ENCODE measurements at regions not wholly inside any gene's neighbourhood (a gene's known extent, or its start where the extent isn't known, plus 50 kb on each side); places are given as distances from the start of the nearest gene placed in this dataset.

- no peak overlapping the region for H3K9ac ChIP-seq (ENCODE audit: low read length)
- H3K9me3 ChIP-seq (ENCODE audit: low read length), result no peaks in the 10 kb centered on the region
- TF ChIP-seq EP300 (conservative IDR thresholded peaks at IDR 0.05; ENCODE audit: poor library complexity, severe bottlenecking) (no peak), TAF1 (IDR thresholded peaks at IDR 0.05; ENCODE audit: low read depth) (no peak), MXI1 (conservative IDR thresholded peaks at IDR 0.05; ENCODE audit: poor library complexity, severe bottlenecking) (no peak), REST (IDR thresholded peaks at IDR 0.05; ENCODE audit: borderline replicate concordance) (no peak), CTCF (IDR thresholded peaks at IDR 0.05; ENCODE audit: poor library complexity, severe bottlenecking) (no peak), RAD21 (conservative IDR thresholded peaks at IDR 0.05) (no peak), POLR2AphosphoS5 (IDR thresholded peaks at IDR 0.05) (no peak), SMC3 (conservative IDR thresholded peaks at IDR 0.05; ENCODE audit: poor library complexity) (no peak), EZH2 (IDR thresholded peaks at IDR 0.05; ENCODE audit: borderline replicate concordance, insufficient read depth, low read length, poor library complexity, severe bottlenecking) (no peak)
- H3K4me3 ChIP-seq (ENCODE audit: low read length), result no peak overlapping the region
- H3F3A ChIP-seq (ENCODE audit: insufficient read depth, low read length, poor library complexity, severe bottlenecking), result no peaks in the 10 kb centered on the region
- no peak overlapping the region for H3K4me2 ChIP-seq (ENCODE audit: low read length)
- no peaks in the 10 kb centered on the region for H3K79me2 ChIP-seq (replicated peaks; ENCODE audit: insufficient read depth, low read length)
- H3K9me2 ChIP-seq (ENCODE audit: insufficient read depth, low read length), result no peaks in the 10 kb centered on the region
- no peaks in the 10 kb centered on the region for H4K20me1 ChIP-seq (ENCODE audit: insufficient read depth)
- no peak overlapping the region for H2AFZ ChIP-seq (ENCODE audit: low read depth, low read length)
- no peaks in the 10 kb centered on the region for H3K27me3 ChIP-seq (ENCODE audit: insufficient read depth, low read depth, low read length)
- H3K36me3 ChIP-seq (ENCODE audit: insufficient read depth, low read length), result no peaks in the 10 kb centered on the region
- H3K27ac ChIP-seq (ENCODE audit: low read length), result no peak overlapping the region
Observed at GRCh38 chr5:2442496-2443354, 308.8 kb downstream of the IRX2 start.

- no peak for TF ChIP-seq TAF1 (IDR thresholded peaks at IDR 0.05; ENCODE audit: low read depth)
- TF ChIP-seq EP300 (conservative IDR thresholded peaks at IDR 0.05; ENCODE audit: poor library complexity, severe bottlenecking), result no peak
- no peak for TF ChIP-seq CTCF (IDR thresholded peaks at IDR 0.05; ENCODE audit: poor library complexity, severe bottlenecking)
- TF ChIP-seq SMC3 (conservative IDR thresholded peaks at IDR 0.05; ENCODE audit: poor library complexity), result no peak
- TF ChIP-seq EZH2 (IDR thresholded peaks at IDR 0.05; ENCODE audit: borderline replicate concordance, insufficient read depth, low read length, poor library complexity, severe bottlenecking), result no peak
- no peak for TF ChIP-seq RAD21 (conservative IDR thresholded peaks at IDR 0.05)
- TF ChIP-seq REST (IDR thresholded peaks at IDR 0.05; ENCODE audit: borderline replicate concordance), result no peak
- no peak for TF ChIP-seq POLR2AphosphoS5 (IDR thresholded peaks at IDR 0.05)
- no peak for TF ChIP-seq MXI1 (conservative IDR thresholded peaks at IDR 0.05; ENCODE audit: poor library complexity, severe bottlenecking)
- H3K27ac ChIP-seq (ENCODE audit: low read length), result no peak overlapping the region
- H3K9me2 ChIP-seq (ENCODE audit: insufficient read depth, low read length), result no peaks in the 10 kb centered on the region
Observed at GRCh38 chr5:2441495-2442180, 309.8 kb downstream of the IRX2 start.

More at GRCh38 chr5:2441495-2442180, 309.8 kb downstream of the IRX2 start:
- Histone ChIP-seq H2AFZ (ENCODE audit: low read depth, low read length) (no peak overlapping the region), H3K4me2 (ENCODE audit: low read length) (no peak overlapping the region), H3K27me3 (ENCODE audit: insufficient read depth, low read depth, low read length) (no peaks in the 10 kb centered on the region), H3K36me3 (ENCODE audit: insufficient read depth, low read length) (no peaks in the 10 kb centered on the region), H4K20me1 (ENCODE audit: insufficient read depth) (no peaks in the 10 kb centered on the region), H3F3A (ENCODE audit: insufficient read depth, low read length, poor library complexity, severe bottlenecking) (no peaks in the 10 kb centered on the region), H3K9ac (ENCODE audit: low read length) (no peak overlapping the region), H3K9me3 (ENCODE audit: low read length) (no peaks in the 10 kb centered on the region), H3K4me3 (ENCODE audit: low read length) (no peak overlapping the region), H3K79me2 (replicated peaks; ENCODE audit: insufficient read depth, low read length) (no peaks in the 10 kb centered on the region)

All from neural cell (in vitro differentiated cells).